Uterus (tissue), 3 donors: ENCODE measurements at regions not wholly inside any gene's neighbourhood (a gene's known extent, or its start where the extent isn't known, plus 50 kb on each side); places are given as distances from the start of the nearest gene placed in this dataset.

Experiments
- DNase-seq, 2 donors: peaks; one replicate each; pipeline ENCODE4 v3.0.0-alpha.2; 2019 to 2020
- H3K27ac ChIP-seq, 2 donors: fragments of 200-600 bp; sonication (generic); 1 replicate in 1 of 2; 2 replicates in 1 of 2; pipeline ENCODE4 v1.5.1; 2016 to 2018
- H3K27me3 ChIP-seq, 2 donors: fragments of 200-600 bp; sonication (generic); one replicate each; pipeline ENCODE4 v1.5.1; 2018 to 2019; ENCODE audit warnings: control low read depth in 1 of 2
- H3K36me3 ChIP-seq, 2 donors: fragments of 200-600 bp; sonication (generic); one replicate each; pipeline ENCODE4 v1.5.1; 2019; ENCODE audit warnings: control low read depth in 1 of 2
- H3K4me1 ChIP-seq, 2 donors: fragments of 200-600 bp; sonication (generic); one replicate each; pipeline ENCODE4 v1.5.1; 2018 to 2019; ENCODE audit warnings: control low read depth in 1 of 2
- H3K4me3 ChIP-seq, 2 donors: fragments of 200-600 bp; sonication (generic); 1 replicate in 1 of 2; 2 replicates in 1 of 2; pipeline ENCODE4 v1.5.1; 2018 to 2019; ENCODE audit warnings: mild to moderate bottlenecking in 1 of 2
- H3K9me3 ChIP-seq, 2 donors: fragments of 200-600 bp; sonication (generic); one replicate each; pipeline ENCODE4 v1.5.1; 2019; ENCODE audit warnings: control low read depth in 1 of 2
- POLR2A ChIP-seq, 2 donors: fragments of 450-650 bp; IDR thresholded peaks; one replicate each; pipeline ENCODE4 v1.6.1; 2016; ENCODE audit warnings: antibody characterized with exemption in 2 of 2, mild to moderate bottlenecking in 1 of 2, moderate library complexity in 1 of 2
- intact Hi-C: fragments of 100-400 bp; cut with DNase I; formaldehyde crosslinking; loops from one replicate; pipeline ENCODE4 v1.15.1; 2023; ENCODE audit warnings: low total_unique reads
- TF ChIP-seq, protein P1 (sequence below), 4 experiments: fragments of 200-600 bp in 2 of 4; fragments of 450-650 bp in 2 of 4; sonication (generic) in 2 of 4; IDR thresholded peaks; one replicate each; pipeline ENCODE4 v1.5.1; 2016 to 2019; ENCODE audit warnings: antibody characterized with exemption in 4 of 4, mild to moderate bottlenecking in 2 of 4, moderate library complexity in 1 of 4
- donor health status: DM: yes; HTN: yes; CAD: no.

DNA sequence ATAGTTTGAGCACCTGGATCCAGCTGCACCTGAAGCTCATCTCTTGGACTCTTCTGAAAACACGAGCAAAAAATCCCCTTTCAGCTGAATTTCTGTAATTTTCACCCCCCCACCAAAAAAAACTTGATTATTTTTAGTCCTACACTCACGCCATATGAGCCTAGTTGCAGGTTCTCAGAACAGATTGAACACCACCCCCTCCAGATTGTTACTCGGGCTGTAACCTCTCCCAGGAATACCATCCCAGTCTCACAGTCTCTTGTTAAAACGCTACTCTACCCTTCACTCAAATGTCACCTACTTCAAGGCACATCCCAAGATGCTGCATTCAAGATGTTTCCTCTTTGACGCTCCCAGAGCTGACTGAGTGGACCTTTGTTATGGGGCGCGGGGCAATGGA, 96.3 kb upstream of the PRDM11 start:
- no peak for TF ChIP-seq POLR2A (IDR thresholded peaks at IDR 0.05)
- TF ChIP-seq, protein P1, sequence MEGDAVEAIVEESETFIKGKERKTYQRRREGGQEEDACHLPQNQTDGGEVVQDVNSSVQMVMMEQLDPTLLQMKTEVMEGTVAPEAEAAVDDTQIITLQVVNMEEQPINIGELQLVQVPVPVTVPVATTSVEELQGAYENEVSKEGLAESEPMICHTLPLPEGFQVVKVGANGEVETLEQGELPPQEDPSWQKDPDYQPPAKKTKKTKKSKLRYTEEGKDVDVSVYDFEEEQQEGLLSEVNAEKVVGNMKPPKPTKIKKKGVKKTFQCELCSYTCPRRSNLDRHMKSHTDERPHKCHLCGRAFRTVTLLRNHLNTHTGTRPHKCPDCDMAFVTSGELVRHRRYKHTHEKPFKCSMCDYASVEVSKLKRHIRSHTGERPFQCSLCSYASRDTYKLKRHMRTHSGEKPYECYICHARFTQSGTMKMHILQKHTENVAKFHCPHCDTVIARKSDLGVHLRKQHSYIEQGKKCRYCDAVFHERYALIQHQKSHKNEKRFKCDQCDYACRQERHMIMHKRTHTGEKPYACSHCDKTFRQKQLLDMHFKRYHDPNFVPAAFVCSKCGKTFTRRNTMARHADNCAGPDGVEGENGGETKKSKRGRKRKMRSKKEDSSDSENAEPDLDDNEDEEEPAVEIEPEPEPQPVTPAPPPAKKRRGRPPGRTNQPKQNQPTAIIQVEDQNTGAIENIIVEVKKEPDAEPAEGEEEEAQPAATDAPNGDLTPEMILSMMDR (IDR thresholded peaks at IDR 0.05) = no peak
- Histone ChIP-seq H3K4me1 (no peaks in the 10 kb centered on the region), H3K9me3 (no peaks in the 10 kb centered on the region), H3K4me3 (no peak overlapping the region), H3K27ac (no peak overlapping the region), H3K36me3 (no peaks in the 10 kb centered on the region), H3K27me3 (no peaks in the 10 kb centered on the region)
- intact Hi-C loops = no loop called here
- no peak for DNase-seq

DNA sequence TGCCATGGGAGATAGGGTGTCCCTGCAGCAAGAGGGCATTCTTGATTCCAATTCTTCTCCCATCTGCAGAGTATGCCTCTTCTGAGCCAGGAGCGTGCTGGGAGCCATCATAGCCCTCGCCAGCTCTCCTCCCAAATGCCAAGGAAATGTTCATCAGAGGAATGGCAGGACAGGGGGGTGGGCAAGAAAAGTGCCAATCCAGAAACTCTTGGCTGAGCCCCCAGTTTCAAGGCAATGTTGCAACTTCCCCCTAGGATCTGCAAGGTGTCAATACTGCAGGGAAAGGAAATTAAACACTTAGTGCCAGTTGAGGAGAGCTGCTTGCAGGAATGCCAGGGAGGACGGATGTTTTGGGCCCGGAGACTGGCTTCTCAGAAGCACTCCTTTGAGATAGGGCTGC, 94.8 kb upstream of the PRDM11 start:
- no peaks in the 10 kb centered on the region for H3K36me3 ChIP-seq
- intact Hi-C loops = no loop called here
- TF ChIP-seq, protein P1 (IDR thresholded peaks at IDR 0.05) = no peak
- no peak for TF ChIP-seq POLR2A (IDR thresholded peaks at IDR 0.05)
- H3K9me3 ChIP-seq = no peaks in the 10 kb centered on the region
- H3K4me3 ChIP-seq = no peak overlapping the region
- no peaks in the 10 kb centered on the region for H3K27me3 ChIP-seq
- DNase-seq = no peak
- H3K27ac ChIP-seq = no peak overlapping the region
- no peaks in the 10 kb centered on the region for H3K4me1 ChIP-seq

DNA sequence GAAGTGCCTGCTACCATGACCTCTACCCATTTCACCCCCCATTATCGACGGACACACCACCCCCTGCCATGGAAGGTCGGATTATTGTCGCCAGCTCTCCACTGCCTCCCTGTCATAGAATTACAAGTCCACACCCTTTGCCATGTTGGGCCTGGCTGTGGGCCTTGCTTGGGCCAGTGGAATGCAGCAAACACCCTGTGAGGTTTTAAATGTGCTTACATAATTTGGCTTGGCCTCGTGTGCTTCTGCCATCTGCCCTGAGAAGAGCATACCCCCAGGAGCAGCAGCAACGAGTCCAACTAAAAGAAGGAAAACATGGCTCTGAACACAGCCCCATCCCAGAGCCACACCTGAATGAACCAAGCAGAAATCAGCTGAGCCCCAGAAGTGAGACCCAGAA, 94.1 kb upstream of the PRDM11 start:
- Histone ChIP-seq H3K27me3 (no peaks in the 10 kb centered on the region), H3K9me3 (no peaks in the 10 kb centered on the region), H3K4me1 (no peaks in the 10 kb centered on the region), H3K36me3 (no peaks in the 10 kb centered on the region), H3K27ac (no peak overlapping the region), H3K4me3 (no peak overlapping the region)
- DNase-seq = no peak
- TF ChIP-seq, protein P1 (IDR thresholded peaks at IDR 0.05) = no peak
- TF ChIP-seq POLR2A (IDR thresholded peaks at IDR 0.05) = no peak
- intact Hi-C loops = no loop called here

DNA sequence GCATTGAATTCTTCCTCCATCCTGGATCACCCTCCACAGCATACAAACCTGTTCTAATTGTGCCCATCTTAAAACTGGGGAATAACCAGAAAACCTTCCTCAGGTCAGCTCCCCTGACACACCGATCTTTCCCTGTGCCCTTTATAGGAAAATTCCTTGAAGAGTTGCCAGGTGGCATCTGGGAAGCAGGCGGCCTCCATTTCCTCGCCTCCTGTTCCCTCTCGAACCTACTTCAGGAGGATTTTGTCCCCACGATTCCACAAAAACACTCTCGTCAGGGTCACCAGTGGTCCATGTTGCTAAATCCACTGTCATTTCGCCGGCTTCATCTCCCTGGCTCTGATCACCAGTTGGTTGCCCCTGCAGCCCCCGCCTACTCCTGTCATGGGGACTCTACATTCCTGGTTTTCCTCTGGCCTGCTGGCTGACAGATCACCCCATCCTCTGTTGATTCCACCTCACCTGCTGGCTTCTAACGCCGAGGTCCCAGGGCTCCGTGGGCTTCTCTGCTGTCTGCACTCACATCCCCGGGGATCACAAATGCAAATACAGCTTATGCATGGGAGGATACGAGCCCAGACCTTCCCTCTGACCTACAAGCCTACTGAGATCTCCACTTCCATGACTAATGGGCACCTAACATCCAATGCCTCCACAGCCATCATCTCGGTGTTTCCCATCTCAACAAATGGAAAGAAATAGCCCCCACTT, 92.5 kb upstream of the PRDM11 start:
- Histone ChIP-seq H3K36me3 (no peaks in the 10 kb centered on the region), H3K4me1 (no peaks in the 10 kb centered on the region), H3K27me3 (no peaks in the 10 kb centered on the region), H3K4me3 (no peak overlapping the region), H3K27ac (no peak overlapping the region), H3K9me3 (no peaks in the 10 kb centered on the region)
- no peak for DNase-seq
- intact Hi-C loops = no loop called here
- TF ChIP-seq POLR2A (IDR thresholded peaks at IDR 0.05) = no peak
- TF ChIP-seq, protein P1 (IDR thresholded peaks at IDR 0.05) = no peak

DNA sequence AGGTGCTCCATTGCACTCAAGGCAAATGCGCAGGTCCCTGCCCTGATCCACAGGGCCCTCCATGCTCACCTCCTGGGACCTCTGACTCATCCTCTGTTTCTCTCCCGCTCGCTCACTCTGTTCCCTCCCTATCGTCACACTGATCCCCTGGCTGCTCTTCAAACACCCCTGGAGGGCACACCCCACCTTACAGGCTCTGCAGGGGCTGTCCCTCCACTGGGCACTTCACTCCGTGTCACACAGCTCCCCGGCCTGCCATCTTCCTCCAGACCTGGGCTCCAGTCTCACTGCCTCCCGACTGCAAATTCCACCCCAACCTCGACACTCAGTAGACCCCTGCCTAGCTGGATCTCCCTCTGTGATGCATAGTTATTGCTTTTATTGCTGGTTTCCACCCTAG, 91.5 kb upstream of the PRDM11 start:
- Histone ChIP-seq H3K9me3 (no peaks in the 10 kb centered on the region), H3K27ac (no peak overlapping the region), H3K4me3 (no peak overlapping the region), H3K27me3 (no peaks in the 10 kb centered on the region), H3K4me1 (no peaks in the 10 kb centered on the region), H3K36me3 (no peaks in the 10 kb centered on the region)
- TF ChIP-seq, protein P1 (IDR thresholded peaks at IDR 0.05) = no peak
- TF ChIP-seq POLR2A (IDR thresholded peaks at IDR 0.05) = no peak
- intact Hi-C loops = no loop called here
- DNase-seq = no peak
